GM12873 (cell line): ENCODE measurements at regions not wholly inside any gene's neighbourhood (a gene's known extent, or its start where the extent isn't known, plus 50 kb on each side); places are given as distances from the start of the nearest gene placed in this dataset.

Source experiments
- TF ChIP-seq, protein P1 (sequence below): IDR thresholded peaks from 2 replicates; pipeline ENCODE4 v1.5.1; 2012; ENCODE audit warnings: low read depth, mild to moderate bottlenecking, moderate library complexity, low read length, control low read depth; ENCODE audit not compliant: insufficient read depth; ENCODE audit errors: missing control alignments

DNA sequence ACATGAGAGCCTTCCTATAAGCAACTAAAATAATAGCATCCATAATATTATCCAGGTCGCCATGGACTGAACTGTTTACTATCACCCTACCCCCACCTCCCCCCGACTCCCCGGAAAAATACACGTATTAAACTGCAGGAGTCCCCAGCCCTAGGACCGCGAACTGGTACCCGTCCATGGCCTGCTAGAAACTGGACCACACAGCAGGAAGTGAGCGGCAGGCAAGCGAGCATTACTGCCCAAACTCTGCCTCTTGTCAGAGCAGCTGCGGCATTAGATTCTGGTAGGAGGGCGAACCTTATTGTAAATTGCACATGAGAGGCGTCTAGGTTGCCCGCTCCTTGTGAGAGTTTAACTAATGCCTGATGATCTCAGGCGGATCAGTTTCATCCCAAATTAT, 405.8 kb upstream of the ADGRL3 start:
- TF ChIP-seq, protein P1, sequence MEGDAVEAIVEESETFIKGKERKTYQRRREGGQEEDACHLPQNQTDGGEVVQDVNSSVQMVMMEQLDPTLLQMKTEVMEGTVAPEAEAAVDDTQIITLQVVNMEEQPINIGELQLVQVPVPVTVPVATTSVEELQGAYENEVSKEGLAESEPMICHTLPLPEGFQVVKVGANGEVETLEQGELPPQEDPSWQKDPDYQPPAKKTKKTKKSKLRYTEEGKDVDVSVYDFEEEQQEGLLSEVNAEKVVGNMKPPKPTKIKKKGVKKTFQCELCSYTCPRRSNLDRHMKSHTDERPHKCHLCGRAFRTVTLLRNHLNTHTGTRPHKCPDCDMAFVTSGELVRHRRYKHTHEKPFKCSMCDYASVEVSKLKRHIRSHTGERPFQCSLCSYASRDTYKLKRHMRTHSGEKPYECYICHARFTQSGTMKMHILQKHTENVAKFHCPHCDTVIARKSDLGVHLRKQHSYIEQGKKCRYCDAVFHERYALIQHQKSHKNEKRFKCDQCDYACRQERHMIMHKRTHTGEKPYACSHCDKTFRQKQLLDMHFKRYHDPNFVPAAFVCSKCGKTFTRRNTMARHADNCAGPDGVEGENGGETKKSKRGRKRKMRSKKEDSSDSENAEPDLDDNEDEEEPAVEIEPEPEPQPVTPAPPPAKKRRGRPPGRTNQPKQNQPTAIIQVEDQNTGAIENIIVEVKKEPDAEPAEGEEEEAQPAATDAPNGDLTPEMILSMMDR: no peak

DNA sequence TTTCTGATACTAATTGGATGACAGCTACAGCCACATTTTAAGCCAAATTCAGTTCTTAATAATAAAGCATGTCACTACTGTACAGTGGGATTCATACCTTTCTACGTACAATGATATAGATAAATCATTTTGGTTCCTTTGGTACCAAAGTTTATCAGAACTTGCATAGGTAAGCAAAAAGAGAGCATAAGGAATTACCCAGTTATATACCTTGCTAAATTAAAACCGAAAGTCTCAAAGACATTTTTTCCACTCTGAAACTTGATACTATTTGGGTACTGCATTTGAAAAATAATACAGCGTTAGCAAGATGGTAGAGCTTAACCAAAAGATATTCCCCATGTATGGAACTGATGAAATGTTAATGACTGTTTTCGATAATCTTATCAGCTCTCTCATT, 400.9 kb upstream of the ADGRL3 start:
- TF ChIP-seq, protein P1: no peak

DNA sequence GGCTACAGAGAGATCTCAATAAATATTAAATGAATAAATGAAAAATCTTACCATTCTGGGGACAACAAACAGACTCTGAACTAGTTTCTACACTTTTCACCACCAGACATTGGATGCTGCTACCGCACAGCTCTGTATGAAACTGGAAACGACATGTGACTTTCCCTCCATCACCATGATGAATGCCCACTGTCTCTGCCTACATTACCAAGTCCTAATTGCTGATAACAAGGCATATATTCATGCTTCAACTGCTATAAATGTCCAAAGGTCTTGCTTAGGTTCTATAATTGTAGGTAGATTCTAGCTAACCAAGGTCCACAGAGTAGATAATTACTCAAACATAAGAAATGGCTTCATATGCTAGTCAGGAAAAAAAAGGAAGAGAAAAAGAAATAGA, 399.4 kb upstream of the ADGRL3 start:
- TF ChIP-seq, protein P1: no peak

DNA sequence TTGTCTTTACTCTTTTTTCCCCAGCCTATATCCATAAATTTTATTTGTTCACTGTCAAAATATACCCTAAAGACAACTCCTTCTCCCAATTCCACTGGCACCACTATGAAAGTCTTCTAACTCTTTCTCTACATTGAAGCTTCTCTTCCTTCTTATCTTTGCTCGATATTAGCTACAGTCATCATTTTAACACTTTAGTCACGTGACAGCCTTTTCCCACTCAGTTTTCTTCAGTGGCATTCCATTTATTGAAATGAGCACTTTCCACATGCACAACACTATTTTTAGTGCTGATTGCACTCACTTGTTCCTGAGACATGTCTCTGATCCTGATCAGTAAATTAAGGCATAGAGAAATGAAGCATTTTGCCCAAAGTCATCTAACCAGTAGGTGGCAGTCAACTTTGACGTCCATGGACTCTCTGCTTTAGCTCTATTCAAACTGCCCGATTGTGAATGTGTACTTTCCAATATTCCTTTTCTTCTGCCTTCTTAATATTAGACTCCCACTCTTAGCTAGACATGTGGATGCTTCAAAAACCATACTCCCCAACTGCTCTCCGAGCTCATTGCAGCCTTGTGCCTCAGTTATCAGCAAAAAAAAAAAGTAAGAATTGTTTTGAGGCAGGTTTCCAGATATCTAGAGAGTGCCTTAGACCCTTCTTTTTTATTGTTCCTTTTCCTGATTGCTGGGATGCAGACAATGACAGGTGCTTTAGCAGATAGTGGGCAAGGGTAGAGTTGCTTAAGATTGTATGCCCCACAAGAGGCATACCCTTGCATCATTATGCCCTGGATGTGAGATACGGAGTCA, 394.4 kb upstream of the ADGRL3 start:
- TF ChIP-seq, protein P1: peak; percentile 59

DNA sequence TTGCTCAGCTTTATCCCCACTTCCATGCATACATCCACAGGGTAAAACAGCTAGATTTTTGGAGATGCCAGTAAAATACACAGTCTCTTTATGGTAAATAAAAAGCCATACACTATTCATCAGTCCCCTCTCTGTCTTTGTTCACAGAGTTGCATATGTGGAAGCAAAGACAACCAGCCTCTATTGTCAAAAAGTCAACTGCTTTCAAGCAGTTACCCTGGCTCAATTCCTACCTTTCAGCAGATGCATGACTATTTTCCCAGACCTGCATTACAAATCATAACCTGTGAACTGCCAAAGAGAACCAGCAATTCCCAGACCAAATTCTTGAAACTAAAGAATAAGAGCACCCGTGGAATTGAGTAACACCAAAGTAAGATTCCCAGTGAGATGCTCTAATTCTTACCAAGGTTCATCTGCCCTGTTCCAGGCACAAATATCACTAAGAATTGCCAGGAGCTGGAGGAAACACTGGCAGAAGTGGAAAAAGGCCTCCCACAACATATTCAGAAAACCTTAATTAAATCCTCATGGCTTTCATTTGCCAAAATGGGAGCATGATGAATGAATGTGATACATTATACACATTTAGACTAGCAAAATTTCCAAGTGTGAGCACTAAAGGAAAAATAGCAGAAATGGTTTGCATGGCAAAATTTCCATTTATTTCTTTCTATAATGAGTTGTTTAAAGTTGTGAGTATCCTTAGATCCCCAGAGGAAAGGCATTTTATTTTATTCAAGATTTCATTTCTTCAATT, 391.2 kb upstream of the ADGRL3 start:
- TF ChIP-seq, protein P1: no peak

DNA sequence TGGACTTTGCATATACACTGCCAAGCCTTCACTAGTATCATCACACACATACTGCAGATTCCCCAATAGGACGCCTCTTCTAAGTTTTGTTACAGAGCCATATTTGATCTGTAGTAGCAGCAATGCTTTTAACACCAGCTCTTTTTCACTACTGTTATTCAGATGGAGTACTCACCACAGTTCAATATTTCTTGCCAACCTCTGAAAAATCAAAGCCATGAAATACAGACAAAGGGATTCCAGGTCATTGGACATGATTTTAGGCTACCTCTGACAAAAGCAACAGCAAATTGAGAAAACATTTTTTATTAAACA, 390.7 kb upstream of the ADGRL3 start:
- TF ChIP-seq, protein P1: no peak

DNA sequence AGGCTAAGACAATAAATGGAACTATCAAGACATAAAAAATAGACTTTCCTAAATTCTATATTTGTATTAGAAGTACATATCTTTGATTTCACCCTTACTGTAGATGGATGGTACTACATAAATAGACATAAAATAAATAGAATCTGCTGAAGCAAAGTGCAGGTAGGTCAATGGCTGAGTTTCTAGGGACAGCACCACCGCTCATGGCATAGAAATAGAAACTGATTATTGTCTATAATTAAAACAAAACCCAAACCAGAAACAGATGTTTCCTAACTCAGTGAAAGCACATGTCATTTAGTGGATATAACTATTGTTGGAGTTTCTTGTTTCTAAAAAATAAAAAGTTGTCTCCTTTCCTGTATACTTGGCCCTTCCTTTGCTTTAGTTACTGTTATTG, 387.3 kb upstream of the ADGRL3 start:
- TF ChIP-seq, protein P1: no peak
